EL (cell line): ENCODE measurements at regions not wholly inside any gene's neighbourhood (a gene's known extent, or its start where the extent isn't known, plus 50 kb on each side); places are given as distances from the start of the nearest gene placed in this dataset.

Source experiments
- DNase-seq: peaks from one replicate; pipeline ENCODE4 v3.0.0-alpha.2; 2016

DNA sequence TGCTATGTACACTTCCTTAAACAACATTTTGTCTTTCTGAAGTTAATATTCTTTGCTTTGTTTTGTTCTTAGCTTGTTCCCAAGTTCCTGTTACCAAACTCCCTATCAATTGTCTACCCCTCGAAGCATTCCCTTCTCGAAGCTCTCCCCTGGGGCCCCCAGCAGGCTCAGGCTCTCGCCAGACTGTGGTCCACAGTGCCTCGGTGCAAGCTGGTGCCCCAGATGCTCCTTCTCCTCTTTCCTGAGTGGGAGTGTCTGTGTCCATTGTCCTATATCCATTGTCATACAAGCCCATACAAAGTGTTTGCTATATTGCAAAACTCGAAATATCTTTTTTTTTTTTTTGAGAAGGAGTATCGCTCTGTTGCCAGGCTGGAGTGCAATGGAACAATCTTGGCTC is 51.7 kb upstream of the RTL6 start:
- DNase-seq: no peak

DNA sequence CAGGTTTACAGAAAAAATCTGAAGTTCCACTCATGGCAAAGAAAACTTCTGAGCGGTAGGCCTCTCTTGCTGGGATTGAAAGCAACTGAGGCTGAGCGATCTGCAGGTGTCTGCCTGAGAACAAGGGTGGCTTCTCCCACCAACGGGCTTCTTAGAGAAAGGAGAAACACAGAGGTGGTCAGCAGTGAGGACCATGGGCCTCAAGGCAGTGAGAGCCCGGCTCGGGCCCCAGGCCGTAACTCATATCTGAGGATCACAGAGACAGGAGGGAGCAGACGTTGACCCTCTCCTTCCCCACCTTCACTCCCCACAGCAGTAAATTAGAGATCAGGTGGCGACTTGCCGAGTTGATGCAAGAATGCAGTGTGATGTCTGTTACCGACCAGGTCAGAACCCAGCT is 50.9 kb upstream of the RTL6 start:
- DNase-seq: no peak
